Parathyroid adenoma (tissue), 2 donors: ENCODE measurements at regions not wholly inside any gene's neighbourhood (a gene's known extent, or its start where the extent isn't known, plus 50 kb on each side); places are given as distances from the start of the nearest gene placed in this dataset.
A peak's percentile ranks its signal among the peaks of the same experiment; 100 is the strongest.

Experiments used
- H2AFZ ChIP-seq: fragments of 300-600 bp; sonication (generic); one replicate; pipeline ENCODE4 v1.7.0; 2017; ENCODE audit warnings: antibody characterized with exemption, mild to moderate bottlenecking
- H3K27ac ChIP-seq: fragments of 300-600 bp; sonication (generic); one replicate; pipeline ENCODE4 v1.7.0; 2017
- H3K27me3 ChIP-seq: fragments of 300-600 bp; sonication (generic); one replicate; pipeline ENCODE4 v1.7.0; 2017; ENCODE audit warnings: low read length; ENCODE audit not compliant: control insufficient read depth, insufficient read depth
- H3K36me3 ChIP-seq: fragments of 300-600 bp; sonication (generic); one replicate; pipeline ENCODE4 v1.7.0; 2017; ENCODE audit warnings: low read length; ENCODE audit not compliant: control insufficient read depth, insufficient read depth
- H3K4me1 ChIP-seq: fragments of 300-600 bp; sonication (generic); one replicate; pipeline ENCODE4 v1.7.0; 2017; ENCODE audit warnings: control low read depth
- H3K4me2 ChIP-seq: fragments of 300-600 bp; sonication (generic); one replicate; pipeline ENCODE4 v1.7.0; 2017; ENCODE audit warnings: low read length
- H3K4me3 ChIP-seq: fragments of 300-600 bp; sonication (generic); one replicate; pipeline ENCODE4 v1.7.0; 2017; ENCODE audit warnings: low read depth, low read length
- H3K79me2 ChIP-seq: fragments of 300-600 bp; sonication (generic); one replicate; pipeline ENCODE4 v1.7.0; 2017; ENCODE audit warnings: control low read depth
- H3K9ac ChIP-seq: fragments of 300-600 bp; sonication (generic); one replicate; pipeline ENCODE4 v1.7.0; 2017; ENCODE audit warnings: mild to moderate bottlenecking
- H3K9me3 ChIP-seq: fragments of 300-600 bp; sonication (generic); one replicate; pipeline ENCODE4 v1.7.0; 2017; ENCODE audit warnings: low read length; ENCODE audit not compliant: control insufficient read depth
- CTCF ChIP-seq: fragments of 300-600 bp; sonication (generic); IDR thresholded peaks from one replicate; pipeline ENCODE4 v1.7.0; 2017; ENCODE audit warnings: antibody characterized with exemption, mild to moderate bottlenecking
- donor health status: primary hyperparathyroidism.

DNA sequence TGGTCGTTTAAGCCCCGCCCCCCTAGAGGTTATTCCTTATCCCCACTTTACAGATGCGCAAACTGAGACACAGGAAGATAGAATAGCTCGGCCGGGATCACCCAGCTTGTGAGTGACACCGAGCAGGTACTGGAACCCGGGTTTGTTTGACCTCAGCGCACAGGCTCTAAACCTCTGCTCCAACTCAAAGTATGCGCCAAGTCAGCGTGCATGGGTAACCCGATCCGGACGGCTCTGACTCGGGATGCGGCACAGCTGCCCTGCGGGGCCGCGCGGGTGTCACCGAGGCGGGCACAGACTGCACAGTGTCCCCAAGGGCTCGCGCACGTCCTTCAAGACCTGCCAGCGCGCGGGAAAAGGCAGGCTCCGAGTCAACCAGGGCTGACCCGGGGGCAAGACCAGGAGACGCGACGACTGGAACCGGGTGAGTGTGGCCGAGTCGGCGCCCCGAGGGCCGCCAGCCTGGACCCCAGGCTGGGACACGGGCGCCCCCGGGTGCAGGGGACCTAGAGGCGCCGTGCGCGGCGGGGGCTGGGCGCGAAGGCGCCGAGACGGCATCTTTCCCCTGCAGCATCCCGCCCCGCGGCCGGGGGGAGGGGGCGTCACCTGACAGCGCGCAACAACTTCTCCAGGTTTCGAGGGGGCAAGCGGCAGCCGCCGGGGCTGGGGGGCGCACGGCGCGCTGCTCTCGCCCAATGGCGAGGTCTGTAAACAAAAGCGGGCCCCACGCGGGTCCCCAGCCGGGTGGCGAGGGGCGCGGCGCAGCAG lies 101.9 kb upstream of the SOD1 start:
- H2AFZ ChIP-seq = peak overlapping the region; percentile 72
- H3K9ac ChIP-seq = no peak overlapping the region
- H3K27ac ChIP-seq = no peak overlapping the region
- TF ChIP-seq CTCF = no peak
- no peaks in the 10 kb centered on the region for H3K4me1 ChIP-seq
- peak overlapping the region; percentile 68 for H3K4me2 ChIP-seq
- no peaks in the 10 kb centered on the region for H3K36me3 ChIP-seq
- peaks cover 9% of the 10 kb centered on the region for H3K27me3 ChIP-seq
- no peaks in the 10 kb centered on the region for H3K9me3 ChIP-seq
- no peaks in the 10 kb centered on the region for H3K79me2 ChIP-seq
- H3K4me3 ChIP-seq = peak overlapping the region; percentile 16

DNA sequence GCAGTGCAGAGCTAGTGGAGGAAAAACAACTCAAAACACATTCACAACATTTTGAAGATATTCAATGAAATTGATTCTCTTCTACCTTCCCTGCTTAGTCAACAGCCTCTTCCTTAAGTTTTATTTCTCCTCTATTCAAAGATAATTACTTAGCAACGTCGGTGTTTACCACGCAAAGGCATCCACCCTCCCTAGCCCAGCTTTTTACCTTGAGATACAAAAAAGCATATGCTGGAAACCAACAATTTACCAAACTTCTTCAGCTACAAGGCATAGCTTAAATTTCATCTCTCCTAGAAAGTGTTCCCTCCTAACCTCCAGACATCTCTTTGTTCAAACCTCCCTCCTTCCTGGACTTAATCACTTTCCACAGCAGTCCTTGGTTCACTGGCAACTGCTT lies 102.8 kb upstream of the SOD1 start:
- Histone ChIP-seq H2AFZ (no peak overlapping the region), H3K4me2 (no peak overlapping the region), H3K4me1 (no peaks in the 10 kb centered on the region), H3K79me2 (no peaks in the 10 kb centered on the region), H3K27ac (no peak overlapping the region), H3K9me3 (no peaks in the 10 kb centered on the region), H3K4me3 (no peak overlapping the region), H3K27me3 (peaks cover 9% of the 10 kb centered on the region), H3K36me3 (no peaks in the 10 kb centered on the region), H3K9ac (no peak overlapping the region)
- TF ChIP-seq CTCF = no peak

DNA sequence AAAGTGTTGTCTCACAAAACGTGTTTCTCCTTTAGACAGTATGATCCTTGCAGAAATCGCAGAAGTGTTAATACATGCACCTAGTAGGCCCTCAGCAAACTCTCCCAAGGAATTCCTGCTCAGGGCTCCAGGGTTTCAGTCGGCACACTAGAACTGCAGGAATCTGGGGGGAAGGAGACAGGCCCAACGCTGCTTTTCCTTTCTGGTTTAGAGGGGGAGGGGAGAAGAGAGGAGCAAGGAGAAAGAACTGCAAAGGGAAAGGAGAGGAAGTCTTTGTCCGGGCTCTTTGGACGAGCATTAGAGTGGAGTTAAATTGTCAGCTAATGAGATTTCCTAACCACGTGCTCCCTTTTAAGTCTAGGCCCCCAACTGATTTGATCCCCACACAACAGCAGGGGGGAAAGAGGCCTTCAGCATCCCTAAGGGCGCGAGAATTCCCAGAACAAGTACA lies 103.7 kb upstream of the SOD1 start:
- Histone ChIP-seq H3K27me3 (peaks cover 9% of the 10 kb centered on the region), H3K9me3 (no peaks in the 10 kb centered on the region), H3K4me3 (no peak overlapping the region), H3K4me1 (no peaks in the 10 kb centered on the region), H3K27ac (no peak overlapping the region), H3K36me3 (no peaks in the 10 kb centered on the region), H2AFZ (no peak overlapping the region), H3K79me2 (no peaks in the 10 kb centered on the region), H3K4me2 (no peak overlapping the region), H3K9ac (no peak overlapping the region)
- no peak for TF ChIP-seq CTCF

DNA sequence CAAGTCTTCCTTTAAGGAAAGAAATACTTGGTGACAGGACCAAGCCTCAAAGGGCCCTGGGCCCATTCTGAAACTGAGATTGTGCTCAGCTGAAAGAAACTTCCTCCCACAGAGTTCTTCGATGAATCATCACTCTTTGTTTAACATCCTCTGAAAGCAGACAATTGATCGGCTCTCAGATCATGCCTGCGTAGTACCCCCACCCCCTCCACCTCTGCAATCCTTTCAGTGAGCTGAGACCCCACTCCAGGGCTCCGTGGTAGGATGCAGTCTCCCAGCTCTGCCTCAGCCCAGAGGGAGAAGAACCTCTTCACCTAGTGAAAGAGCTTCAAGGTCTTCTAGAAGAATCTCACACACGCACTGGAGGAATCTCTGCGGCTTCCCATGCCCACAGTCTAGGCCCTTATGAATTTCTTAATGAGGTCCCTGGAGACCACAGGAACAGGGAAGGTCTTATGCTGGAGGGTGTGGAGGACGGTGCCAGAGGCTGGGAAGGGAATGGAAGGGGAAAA lies 104.9 kb upstream of the SOD1 start:
- Histone ChIP-seq H3K4me1 (no peaks in the 10 kb centered on the region), H3K9ac (no peak overlapping the region), H2AFZ (no peak overlapping the region), H3K4me3 (no peak overlapping the region), H3K79me2 (no peaks in the 10 kb centered on the region), H3K27ac (no peak overlapping the region), H3K9me3 (no peaks in the 10 kb centered on the region), H3K27me3 (peaks cover 9% of the 10 kb centered on the region), H3K36me3 (no peaks in the 10 kb centered on the region), H3K4me2 (no peak overlapping the region)
- no peak for TF ChIP-seq CTCF

- H3K9me3 ChIP-seq = no peaks in the 10 kb centered on the region
- H3K36me3 ChIP-seq = no peaks in the 10 kb centered on the region
- H3K4me1 ChIP-seq = no peaks in the 10 kb centered on the region
- H3K4me2 ChIP-seq = no peak overlapping the region
- no peak overlapping the region for H3K9ac ChIP-seq
- H3K4me3 ChIP-seq = no peak overlapping the region
- no peak for TF ChIP-seq CTCF
- H3K27me3 ChIP-seq = peaks cover 9% of the 10 kb centered on the region
- H3K27ac ChIP-seq = no peak overlapping the region
- H2AFZ ChIP-seq = no peak overlapping the region
- H3K79me2 ChIP-seq = no peaks in the 10 kb centered on the region
Observed at GRCh38 chr21:31553926-31554325, 105.6 kb upstream of the SOD1 start.
